HG03575 (cell line): ENCODE measurements at regions not wholly inside any gene's neighbourhood (a gene's known extent, or its start where the extent isn't known, plus 50 kb on each side); places are given as distances from the start of the nearest gene placed in this dataset.

Experiments used
- ATAC-seq: cut with Tn5 transposase; IDR thresholded peaks from one replicate; pipeline ENCODE4 v1.9.1; 2021; ENCODE audit not compliant: unreplicated experiment, insufficient number of reproducible peaks, low FRiP score; ENCODE audit errors: extremely low read depth

DNA sequence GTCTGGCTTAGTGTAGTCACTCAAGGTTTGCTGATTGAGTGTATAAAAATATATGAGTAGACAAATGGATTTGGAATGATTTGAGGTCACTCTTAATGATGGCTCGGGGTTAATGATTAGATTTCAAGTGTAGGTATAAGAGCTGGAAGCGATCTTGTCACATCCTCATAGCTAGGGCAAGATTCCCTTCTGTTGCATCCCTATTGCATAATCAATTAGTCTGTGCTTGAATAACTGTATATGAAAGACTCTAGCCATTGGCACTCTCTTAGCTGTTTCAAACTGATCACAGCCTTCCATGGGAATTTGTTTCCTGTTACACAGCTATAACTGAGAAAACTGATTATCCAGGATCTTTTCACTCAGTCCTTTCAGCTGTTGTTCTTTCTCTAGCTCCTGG, 811.6 kb downstream of the TLE4 start:
- no peak for ATAC-seq

DNA sequence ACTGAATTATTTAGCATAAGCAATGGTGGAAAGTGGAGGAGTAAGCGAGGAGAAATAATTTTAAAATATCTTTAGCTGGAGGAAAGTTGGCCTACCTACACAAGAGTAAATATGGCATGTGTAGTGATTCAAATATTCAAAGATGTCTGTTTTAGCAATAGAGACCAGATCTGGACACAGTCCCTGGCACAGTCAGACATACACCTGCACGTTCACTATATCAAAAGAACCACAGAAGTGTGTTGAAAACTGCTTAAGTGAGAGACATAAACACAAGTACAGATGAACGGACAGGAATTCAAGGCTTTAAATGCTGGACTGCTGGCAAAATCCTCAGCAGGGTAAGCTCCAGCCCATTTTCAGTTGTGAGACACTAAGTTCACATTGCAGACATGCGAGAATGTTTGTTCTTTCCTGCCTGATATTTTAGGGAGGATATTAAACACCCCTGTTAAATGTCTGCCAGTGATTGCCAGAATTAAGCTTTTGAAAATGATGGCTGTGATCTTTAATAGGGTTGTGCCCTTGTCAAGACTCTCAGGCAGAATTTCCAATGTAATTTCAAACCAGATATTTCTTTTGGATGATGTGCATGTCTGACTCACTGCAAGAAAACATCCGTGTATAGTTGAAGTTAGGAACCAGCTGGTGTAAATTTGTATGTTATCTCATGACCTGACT, 810.6 kb downstream of the TLE4 start:
- ATAC-seq, result no peak

DNA sequence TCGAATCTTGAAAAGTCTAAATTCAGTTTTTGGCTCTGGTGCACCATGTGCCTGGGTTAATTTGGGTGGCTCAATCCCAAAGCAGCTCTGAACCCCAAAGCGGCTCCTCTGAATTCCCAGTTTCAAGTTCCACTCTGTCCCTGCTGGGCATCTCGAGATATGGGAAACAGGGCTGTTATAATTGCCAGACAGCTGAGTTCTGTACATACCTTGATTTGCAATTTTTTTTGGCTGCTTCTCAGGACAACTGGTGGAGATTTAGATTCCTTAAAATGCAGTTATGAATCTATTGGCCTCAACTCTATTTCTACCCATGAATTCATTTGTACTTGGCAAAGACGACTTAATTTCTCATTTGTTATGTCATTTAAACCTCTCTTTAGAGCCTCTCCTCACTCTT, 808.5 kb downstream of the TLE4 start:
- no peak for ATAC-seq

DNA sequence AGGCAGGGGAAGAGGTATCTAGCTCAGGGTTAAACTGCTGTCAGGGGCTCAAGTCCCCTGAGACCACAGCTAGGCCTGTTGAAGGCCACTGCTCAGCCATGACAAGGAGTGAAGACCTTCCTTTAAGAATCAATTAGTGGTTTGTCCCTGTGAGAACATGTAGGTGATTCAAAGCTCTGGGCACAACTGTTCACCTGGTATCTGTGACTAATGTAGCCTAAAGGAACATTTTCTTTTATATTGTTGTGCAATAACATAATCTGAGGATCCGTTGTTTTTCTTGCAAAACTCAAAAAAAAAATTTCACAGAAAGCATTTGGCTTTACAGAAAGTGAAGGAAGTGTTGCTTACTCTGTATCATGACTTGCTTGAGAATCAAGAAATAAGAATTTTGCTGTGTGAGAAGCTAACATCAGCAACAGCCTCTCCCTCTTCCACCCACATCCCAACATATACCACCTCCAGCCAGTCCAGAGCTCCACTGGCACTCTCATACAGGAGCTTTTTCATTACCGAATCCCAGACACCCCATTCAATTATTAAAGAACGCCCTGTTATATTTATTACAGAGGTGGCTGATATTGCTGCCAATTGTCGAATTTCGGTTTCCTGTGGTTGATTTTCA, 807.0 kb downstream of the TLE4 start:
- no peak for ATAC-seq

DNA sequence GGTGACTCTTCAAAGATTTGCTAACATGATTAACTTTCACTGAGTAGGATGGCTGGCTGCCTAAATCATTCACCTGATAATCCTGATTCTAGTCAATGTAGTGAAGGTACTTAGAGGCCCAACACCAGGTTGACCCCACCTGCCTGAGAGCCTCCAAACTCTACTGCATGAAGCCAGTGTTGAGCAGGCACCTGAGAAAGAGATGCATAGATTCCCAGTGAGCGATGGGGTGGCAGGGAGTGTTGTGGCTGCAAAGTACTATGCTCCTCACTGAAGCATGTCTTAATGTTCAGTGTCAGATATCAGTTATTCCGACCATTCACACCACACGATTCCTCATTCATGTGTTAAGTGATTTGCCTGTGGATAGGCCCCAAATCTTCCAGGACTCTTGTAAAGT, 804.4 kb downstream of the TLE4 start:
- no peak for ATAC-seq

DNA sequence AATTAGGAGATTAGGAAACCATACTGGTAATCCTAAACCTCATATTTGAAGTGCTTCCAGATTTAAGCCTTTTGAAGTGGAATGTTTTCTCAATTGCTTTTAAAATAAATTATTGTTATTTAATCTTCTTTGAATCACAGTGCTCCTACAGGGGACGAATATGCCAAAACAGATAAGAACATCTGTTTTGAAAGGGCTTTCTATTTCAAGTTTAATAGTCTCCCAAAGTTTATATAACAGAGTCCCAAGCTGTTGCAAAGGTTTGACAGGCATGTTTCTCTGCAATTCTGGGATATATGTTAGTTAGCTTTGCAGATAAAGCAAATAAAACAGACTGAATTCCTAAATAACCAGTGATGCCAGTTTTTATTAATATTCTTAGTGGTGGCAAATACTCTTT, 803.7 kb downstream of the TLE4 start:
- no peak for ATAC-seq

DNA sequence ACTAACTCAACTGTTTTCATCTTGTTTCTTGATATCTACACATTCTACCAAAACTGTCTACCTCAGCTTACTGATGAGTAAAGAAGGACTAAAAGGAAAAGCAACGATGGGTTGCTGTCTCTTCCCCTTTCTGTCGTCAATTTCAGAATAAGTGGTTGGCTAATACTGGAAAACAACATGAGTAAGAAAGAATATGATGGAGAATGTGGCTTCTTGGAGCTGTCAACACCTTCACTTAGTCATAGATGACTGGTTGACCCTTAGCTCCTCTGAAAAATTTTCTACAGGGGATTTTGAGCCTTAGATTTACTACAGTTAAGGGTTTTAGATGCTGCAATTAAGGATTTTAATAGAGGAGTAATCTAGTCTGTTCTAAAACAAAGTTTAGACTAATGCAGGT, 797.9 kb downstream of the TLE4 start:
- ATAC-seq, result no peak

DNA sequence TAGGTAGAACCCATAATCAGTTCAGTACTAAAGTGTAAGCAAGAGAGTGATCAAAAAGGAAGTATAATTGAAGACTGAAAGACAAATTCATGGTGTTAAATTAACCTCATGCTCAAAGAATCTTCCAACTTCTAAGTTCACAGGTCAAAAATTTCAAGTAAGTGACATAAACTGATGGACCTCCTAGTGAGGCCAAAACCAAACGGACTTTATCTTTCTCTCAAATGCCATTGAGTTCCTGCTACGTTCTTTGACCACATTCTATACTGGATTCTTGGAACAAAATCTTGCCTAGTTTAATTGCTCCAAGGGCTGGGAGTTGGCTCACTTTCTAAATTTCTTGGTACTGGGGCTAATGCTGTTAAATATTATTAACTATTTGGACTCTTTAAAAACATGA, 794.9 kb downstream of the TLE4 start:
- no peak for ATAC-seq

DNA sequence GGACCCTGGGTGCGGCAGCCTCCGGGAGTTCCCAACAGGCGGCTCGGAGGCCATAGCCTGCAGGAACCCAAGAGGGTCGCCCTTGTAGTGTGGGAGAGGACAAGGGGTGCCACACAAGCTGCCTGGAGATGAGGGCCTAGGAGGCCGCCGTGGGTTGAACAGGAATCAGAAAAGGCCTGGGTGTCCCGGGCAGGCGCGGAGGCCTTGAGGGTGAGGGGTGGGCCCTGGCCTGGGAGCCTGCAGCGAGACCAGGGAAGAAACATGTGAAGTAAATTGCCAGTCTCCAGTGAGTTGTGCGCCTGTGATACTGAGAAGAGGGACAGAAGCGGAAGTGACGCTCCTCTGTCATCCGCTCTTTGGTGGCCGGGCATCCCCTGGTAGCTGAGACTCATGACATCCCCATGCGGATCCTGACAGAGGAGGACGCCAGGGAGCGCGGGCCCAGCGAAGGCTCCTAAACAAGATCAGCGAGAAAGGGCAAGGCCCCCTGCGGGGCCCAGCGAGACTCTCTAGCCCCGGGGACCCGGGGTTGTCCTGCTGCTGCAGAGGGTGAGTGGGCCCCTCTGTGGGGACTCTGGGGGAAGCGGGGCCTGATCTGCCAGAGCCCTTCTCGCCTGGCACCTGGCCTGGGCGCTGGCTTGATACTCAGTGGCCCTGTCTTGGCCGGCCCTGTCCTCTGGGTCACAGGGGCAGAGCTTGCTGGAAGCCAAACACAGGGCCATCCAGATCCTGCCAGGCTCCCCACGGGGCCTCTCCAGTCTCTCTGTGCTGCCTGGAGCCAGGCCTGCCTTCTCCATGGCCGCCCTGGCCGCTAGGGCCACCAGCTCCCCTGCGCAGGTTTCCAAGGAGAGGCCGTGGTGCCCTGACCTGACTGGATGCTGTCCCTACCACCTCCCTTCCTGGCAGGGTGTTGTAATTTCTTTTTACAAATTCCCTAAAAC, 788.4 kb downstream of the TLE4 start:
- ATAC-seq, result no peak

DNA sequence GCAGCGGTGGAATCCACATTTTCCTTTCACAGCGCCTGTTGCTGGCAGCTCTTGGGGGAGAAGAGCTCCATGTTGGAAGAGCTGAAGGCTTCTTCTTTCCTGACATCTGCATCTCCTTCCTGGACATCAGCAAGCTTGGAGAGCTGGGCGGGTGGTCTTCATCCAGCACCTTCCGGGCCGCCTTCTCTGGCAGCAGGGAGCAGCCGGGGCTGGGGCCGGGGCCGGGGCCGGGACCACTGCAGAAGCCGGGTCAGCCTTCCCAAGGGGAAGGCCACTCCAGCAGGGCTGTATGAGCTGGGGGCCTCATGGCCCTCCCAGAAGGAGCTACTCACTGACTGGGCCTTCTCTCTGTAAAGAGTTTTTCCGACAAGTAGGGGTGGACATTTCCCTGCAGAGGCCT, 787.5 kb downstream of the TLE4 start:
- no peak for ATAC-seq

DNA sequence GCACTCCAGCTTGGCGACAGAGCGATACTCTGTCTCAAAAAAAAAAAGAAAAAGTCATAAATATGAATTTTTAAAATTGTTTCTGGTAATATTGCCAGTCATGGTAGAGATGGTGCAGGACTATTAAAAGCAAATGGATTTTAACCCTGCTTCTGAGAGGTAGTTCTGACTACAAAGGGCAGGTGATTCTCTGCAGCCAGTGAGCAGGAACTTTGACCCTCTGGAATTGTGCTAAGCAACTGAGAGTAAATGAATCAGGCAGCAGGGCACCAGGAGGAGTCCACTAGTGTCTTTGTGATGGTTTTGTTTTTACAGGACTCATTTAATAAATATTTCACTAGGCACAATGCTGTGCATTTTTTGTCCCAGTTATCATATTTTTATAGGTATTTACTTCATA, 781.2 kb downstream of the TLE4 start:
- ATAC-seq, result no peak

DNA sequence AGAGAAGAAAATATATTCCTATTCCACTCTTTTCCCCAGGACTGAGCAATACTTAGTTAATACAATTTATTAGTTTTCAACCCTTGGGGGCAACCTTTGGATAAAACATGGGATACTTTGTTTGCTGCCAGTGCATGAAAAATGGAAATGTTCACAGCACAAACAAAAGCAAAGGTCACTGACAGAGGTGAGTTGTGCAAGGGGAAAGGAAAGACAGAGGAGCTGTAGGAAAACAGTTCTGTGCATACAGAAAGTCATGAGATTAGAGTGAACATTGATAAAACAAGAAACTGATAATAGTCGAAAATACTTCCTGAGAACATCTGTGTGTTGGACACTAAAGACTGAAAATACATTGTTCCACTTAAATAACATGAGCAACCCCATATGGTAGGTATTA, 779.8 kb downstream of the TLE4 start:
- no peak for ATAC-seq

DNA sequence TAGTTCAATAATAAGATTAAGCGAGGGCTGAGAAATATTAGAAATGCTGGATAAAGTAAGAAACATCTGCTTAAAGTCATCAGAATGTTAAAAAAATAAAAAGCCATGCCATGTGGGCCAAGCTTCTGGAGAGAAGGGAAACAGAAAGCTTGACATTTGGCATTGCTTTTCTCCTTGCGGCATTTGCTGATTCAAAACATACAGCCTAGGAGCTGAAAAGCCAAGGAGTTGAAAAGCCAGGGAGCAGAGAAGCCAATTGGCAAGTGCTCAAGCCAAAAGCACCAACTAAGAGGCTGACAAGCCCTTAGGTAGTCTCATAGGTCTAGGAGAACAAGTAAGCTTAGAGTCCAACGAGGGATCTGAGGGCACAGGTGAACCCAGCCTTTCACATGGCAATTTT, 754.3 kb downstream of the TLE4 start:
- ATAC-seq, result no peak

DNA sequence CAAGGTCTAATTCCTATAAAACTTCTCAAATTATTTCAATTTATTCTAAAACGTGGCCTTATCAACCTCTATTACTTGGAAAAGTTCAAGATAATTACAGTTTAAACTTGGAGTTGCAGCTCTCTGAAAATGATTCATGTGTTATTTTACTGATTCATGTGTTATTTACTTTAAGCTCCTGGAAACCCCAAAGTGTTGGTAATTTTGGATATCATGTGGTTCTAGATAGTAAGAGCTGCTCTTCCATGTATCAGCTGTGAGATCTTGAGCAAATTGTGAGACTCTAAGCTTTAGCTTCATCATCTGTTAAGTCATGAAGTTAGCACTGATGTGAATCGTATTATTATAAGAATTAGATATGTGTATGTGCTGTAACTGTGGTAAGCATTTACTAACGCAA, 749.2 kb downstream of the TLE4 start:
- ATAC-seq, result no peak

DNA sequence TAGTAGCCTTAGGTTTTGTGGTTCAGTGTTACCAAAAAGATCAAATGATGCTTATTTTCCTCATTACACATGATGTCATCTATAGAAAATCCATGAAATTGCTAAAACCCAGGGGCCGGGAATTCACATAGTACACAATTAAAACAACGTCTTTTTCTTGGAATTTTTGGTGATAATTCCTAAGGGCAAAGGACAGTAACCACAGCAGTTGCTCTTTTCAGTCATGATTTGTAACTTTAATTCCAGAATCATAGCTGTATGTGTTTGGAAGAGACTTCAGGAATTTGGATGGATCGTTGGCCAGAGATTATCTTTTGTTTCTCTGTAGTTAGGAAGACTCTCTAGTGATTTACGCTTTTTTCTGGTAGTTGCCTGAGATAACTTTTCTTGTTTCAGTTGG, 748.7 kb downstream of the TLE4 start:
- ATAC-seq, result no peak

DNA sequence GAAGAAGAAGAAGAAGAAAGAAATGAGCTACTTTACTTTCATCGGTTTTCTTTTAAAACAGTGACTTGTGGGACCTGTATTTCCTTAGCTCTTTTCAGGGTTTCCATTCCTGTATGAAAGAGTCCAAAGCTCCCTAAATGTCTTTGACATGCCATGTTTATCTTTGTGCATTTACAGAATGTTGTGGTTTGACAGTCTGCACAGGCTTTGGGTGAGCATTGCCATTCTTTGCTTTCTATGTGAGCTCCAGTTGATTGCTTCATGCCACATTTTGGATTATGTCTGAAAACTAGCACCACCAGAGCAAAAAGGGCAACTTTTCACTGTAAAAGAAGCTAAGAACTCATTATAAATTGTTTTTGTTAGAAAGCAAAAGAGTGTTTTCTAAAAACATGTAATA, 733.4 kb downstream of the TLE4 start:
- ATAC-seq, result no peak

DNA sequence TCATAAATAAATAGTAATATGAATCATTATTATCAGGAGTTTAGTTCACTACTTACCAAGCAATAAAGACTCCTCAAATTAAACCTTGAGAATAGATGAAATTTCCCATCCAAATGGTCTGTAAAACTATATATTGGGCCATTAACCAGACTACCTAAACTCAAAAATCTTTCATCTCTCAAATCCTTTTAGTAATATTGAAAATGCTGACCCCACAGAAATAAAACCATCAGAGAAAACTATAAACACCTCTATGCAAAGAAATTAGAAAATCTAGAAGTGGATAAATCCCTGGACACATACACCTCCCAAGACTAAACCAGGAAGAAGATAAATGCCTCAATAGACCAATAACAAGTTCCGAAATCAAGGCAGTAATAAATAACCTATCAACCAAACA, 723.2 kb downstream of the TLE4 start:
- no peak for ATAC-seq

DNA sequence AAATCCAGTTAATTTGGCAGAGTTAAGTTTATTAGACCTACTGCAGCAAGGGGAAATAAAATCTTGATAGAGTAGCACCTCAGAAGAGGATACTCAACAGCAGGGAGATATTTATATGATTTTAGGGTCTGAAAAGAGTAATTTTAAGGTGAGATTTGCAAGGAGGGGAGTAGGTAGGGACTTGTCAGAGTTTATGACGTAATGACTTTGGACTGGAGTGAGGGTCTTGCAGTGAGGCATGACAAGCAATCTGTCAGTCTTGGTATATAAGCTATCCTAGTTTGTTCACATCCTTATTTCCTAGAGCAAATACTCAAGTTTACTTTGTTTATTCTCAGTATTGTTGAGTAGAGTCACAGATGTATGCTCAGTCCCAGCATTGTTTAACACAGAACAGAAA, 722.6 kb downstream of the TLE4 start:
- ATAC-seq, result no peak

DNA sequence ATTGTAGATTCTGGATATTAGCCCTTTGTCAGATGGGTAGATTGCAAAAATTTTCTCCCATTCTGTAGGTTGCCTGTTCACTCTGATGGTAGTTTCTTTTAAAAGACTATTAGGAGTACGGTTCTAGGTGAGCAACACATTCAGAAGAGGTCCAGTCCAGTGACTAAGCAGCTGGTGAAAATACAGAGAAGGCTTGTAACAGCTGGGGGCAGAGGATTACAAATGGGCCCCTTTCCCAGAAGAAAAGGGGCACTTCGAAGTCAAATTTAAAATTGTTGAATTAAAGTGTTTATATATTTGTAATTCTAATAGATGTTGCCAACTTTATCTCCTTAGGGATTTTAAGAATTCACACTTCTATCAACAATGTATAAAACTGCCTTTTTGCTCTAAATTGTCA, 720.5 kb downstream of the TLE4 start:
- ATAC-seq, result no peak

DNA sequence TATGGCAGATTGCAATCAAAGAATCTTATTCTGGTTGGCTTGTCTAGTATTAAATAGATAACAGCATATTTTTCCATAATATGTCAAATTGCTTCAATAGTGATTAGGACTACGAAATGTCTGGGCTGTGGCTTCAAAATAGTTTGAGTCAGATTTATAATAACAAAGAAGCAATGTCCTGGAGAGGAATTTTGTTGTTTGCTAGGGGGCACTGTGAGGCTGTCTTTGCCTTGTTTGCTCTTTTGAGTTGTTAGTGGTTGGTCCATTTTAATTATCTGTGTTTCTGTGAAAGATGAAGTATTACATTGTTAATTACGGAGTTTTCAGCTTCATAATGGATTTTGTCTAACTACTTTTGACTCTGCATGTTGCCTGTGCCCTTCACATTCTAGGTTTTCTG, 713.6 kb downstream of the TLE4 start:
- no peak for ATAC-seq
